DND-41 (cell line): ENCODE measurements at regions not wholly inside any gene's neighbourhood (a gene's known extent, or its start where the extent isn't known, plus 50 kb on each side); places are given as distances from the start of the nearest gene placed in this dataset.

Experiments
- CTCF ChIP-seq: IDR thresholded peaks from 2 replicates; pipeline ENCODE4 v1.5.1; 2012; ENCODE audit warnings: borderline replicate concordance, low read length, moderate library complexity, mild to moderate bottlenecking; ENCODE audit not compliant: poor library complexity, severe bottlenecking; ENCODE audit errors: extremely low read depth
- EZH2 ChIP-seq: IDR thresholded peaks from 3 replicates; pipeline ENCODE4 v1.6.1; 2012; ENCODE audit warnings: borderline replicate concordance, low read depth, mild to moderate bottlenecking, moderate library complexity, low read length, inconsistent platforms; ENCODE audit not compliant: severe bottlenecking

GRCh38 chr18:61076986-61077385 lies 256.2 kb upstream of the CDH20 start:
- no peak for TF ChIP-seq CTCF
- TF ChIP-seq EZH2, result no peak
